NCI-H345 treated with DMSO at 0.1 percent for 48 hours (cell line): ENCODE measurements at regions not wholly inside any gene's neighbourhood (a gene's known extent, or its start where the extent isn't known, plus 50 kb on each side); places are given as distances from the start of the nearest gene placed in this dataset.
"Not testable (repeated sequence)": the region's sequence is repeated elsewhere in the genome, so short reads cannot be mapped to it uniquely, and the experiment has no call there.

Source experiments
- DNase-seq: peaks from one replicate; lab custom pipeline; 2025; ENCODE audit not compliant: unreplicated experiment; lab: John Stamatoyannopoulos, UW

DNA sequence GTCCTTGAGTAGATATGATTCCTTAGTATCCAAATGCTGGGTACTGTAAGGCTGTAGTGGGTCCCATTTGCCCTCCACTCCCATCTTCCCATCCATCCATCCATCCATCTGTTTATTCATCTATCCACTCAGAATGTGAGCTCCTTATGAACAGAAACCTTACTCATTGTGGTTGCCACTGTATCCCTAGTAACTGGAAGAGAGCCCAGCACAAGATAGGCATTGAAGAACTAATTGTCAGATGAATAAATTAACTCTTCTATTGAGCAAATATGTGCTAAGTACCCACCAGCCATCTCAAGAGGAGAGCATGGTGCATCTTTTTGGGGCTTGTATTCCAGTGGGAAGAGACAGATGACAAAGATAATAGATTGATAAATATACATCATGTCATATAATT is 86.4 kb upstream of the SEZ6L start:
- peak; percentile 45 for DNase-seq

GRCh38 chr22:26086359-26086758 is 82.9 kb upstream of the SEZ6L start:
- peak; percentile 10 for DNase-seq

DNA sequence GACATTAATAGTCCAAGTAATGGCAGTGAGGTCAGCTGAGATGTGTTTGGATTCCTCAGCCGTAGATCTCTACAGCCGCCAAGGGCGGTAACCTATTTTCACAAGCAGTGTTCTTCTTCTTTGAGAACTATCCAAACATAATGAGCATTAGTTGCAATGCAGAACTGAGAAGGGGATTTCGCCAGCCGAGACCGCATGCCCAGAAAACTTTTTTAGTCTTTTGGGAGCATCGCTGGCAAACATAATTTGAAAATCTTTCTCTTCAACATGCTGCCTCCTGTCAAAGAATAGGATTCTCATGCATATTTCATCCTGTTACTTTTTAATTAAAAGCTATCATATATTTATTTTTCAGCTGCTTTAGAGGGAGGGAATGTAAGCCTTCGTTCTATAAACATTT is 81.4 kb upstream of the SEZ6L start:
- DNase-seq = no peak

DNA sequence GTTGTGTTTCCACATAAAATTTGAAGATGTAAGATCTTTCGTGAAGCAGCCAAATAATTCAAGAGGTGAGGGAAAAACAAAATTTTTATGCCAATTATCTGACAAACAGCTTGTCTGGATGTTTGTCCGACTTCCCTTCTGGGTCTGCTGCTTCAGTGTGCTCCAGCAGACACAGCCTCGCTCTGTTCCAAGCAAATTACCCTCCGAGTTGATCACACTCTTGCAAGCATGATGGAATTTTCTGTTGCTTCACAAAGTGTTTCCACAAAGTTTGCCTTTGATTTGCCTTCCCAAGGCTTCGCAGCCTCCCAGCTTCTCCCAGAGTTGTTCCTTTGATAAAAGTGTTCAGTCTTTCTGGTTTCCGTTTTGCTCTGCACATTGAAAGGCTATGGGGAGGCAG is 78.4 kb upstream of the SEZ6L start:
- no peak for DNase-seq

DNA sequence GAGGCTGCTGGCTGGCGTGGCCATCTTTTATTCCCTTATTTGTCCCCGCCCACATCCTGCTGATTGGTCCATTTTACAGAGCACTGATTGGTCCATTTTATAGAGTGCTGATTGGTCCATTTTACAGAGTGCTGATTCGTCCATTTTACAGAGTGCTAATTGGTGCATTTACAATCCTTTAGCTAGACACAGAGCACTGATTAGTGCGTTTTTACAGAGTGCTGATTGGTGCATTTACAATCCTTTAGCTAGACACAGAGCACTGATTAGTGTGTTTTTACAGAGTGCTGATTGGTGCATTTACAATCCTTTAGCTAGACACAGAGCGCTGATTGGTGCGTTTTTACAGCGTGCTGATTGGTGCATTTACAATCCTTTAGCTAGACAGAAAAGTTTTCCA is 74.8 kb upstream of the SEZ6L start:
- not testable (repeated sequence) for DNase-seq

GRCh38 chr22:26095256-26095956 is 73.9 kb upstream of the SEZ6L start:
- DNase-seq = no peak

DNA sequence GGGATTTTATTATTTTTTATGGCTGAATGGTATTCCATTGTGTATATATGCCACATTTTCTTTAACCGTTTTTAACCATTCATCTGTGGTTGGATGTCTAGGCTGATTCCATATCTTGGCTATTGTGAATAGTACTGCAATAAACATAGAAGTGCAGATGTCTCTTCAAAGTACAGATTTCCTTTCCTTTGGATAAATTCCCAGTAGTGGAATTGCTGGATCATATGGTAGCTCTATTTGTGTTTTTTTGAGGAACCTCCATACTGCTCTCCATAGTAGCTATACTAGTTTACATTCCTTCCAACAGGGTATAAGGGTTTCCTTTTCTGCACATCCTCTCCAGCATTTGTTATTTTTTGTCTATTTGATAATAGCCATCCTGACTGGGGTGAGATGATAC is 71.9 kb upstream of the SEZ6L start:
- no peak for DNase-seq

DNA sequence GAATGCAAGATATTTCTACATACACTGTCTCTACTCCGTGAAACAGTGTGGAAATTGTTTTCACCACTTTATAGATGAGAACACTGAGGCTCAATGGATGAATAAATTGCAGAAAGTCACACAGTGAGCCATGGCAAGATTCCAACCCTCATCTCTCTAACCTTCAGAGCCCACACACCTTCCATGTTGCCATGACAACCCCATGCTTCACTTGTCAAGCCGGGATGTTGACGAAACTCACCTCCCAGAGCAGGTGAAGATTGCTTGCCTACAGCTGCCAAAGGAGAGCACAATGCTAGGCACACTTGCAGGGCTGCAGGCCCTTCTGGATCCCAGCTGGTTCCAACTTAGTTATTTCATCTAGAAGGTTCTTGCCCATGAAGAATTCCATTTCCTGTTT is 71.4 kb upstream of the SEZ6L start:
- DNase-seq = no peak

- DNase-seq = no peak
Observed at GRCh38 chr22:26103023-26103422, 66.2 kb upstream of the SEZ6L start.

DNA sequence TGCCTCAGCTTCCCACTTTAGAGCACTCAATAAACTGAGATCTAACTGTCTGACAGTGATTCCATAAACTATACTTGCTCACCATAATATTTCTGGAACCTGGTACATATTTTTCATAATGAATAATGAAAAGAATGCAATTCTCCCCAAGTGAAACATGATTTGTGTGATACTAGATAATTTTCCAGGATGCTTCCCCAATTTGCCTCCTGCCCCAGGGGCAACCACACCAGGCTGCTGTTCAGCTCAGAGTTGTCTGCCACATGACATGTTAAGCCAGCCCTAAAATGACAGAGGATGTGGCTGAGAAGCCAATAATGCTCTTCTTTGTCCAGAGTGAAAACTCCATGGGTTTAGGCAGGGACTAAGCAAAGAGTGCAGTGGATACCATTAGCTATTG is 62.9 kb upstream of the SEZ6L start:
- no peak for DNase-seq

DNA sequence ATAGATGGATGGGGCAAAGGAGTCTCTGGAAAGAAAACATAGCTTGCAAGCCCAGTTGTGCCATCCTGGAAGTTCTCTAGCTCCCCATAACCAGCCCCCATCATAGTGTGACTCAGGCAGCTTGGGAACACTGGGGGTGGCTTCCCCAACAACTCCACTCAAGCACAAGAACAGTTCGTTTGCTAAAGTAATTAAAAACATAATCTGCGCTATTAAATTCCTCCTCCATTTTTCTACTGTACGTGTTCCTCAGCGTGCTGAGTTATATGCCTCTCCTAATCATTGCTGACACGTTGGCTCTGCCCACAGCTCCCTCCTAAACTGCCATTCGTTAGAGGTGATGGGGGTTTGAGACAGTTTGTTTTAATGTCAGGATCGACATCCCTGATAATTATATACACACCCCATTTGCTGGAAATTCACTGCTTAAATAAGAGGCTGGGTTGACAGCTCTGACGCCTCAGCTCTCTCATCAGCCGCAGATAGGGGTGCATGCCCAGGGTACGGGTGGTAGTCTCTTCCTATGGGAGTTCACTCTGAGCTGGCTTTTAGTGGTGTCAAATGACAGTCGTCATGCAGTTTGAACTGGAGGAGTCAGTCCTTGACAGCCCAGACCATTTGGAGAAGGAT is 59.5 kb upstream of the SEZ6L start:
- no peak for DNase-seq

DNA sequence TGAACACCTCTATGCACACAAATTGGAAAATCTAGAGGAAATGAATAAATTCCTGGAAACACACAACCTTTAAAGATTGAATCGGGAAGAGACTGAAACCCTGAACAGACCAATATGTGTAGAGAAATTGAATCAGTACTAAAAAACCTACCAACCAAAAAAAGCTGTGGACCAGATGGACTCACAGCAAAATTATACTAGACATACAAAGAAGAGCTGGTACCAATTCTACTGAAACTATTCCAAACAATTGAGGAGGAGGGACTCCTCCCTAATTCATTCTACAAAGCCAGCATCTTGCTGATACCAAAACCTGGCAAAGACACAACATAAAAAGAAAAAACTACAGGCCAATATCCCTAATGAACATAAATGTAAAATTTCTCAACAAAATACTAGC is 54.4 kb upstream of the SEZ6L start:
- no peak for DNase-seq

DNA sequence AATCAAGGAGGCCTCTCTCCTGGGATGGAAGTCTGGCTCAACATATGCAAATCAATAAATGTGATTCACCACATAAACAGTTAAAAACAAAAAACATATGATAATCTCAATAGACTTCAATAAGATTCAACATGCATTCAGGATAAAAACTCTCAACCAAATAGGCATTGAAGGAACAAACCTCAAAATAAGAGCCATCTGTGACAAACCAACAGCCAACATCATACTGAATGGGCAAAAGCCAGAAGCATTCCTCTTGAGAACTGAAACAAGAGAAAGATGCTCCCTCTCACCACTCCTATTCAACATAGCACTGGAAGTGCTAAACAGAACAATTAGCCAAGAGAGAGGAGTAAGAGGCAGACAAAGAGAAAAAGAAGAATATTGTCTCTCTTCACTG is 54.0 kb upstream of the SEZ6L start:
- DNase-seq = no peak
